Testis (tissue), 2 donors: ENCODE measurements at regions not wholly inside any gene's neighbourhood (a gene's known extent, or its start where the extent isn't known, plus 50 kb on each side); places are given as distances from the start of the nearest gene placed in this dataset.

Source experiments
- POLR2A ChIP-seq: fragments of 450-650 bp; IDR thresholded peaks from one replicate; pipeline ENCODE4 v1.6.1; 2017; ENCODE audit warnings: antibody characterized with exemption, mild to moderate bottlenecking, moderate library complexity
- TF ChIP-seq, protein P1 (sequence below), 3 experiments: fragments of 450-650 bp in 2 of 3; fragments of 200-600 bp in 1 of 3; sonication (generic) in 1 of 3; IDR thresholded peaks; one replicate each; pipeline ENCODE4 v1.5.1; 2016 to 2019; ENCODE audit warnings: antibody characterized with exemption in 3 of 3, mild to moderate bottlenecking in 2 of 3, moderate library complexity in 1 of 3

DNA sequence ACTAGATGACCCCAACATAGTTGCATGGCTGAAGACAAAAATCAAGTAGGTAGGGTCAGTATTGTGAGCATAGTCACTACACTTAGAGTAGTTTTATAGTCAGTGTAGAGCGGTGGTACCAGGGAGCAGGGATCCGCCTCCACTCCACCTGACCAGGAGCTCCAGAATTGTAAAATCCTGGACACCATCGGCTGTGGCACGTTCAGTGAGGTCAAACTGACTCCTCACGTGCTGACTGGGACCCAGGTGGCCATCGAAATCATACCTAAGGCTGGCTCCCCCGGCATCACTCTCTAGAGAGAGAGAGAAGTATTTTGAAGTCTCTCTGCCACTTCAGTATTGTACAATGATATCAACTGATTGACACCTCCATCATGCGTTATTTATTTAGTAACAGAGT lies 59.7 kb upstream of the TAMM41 start:
- TF ChIP-seq, protein P1, sequence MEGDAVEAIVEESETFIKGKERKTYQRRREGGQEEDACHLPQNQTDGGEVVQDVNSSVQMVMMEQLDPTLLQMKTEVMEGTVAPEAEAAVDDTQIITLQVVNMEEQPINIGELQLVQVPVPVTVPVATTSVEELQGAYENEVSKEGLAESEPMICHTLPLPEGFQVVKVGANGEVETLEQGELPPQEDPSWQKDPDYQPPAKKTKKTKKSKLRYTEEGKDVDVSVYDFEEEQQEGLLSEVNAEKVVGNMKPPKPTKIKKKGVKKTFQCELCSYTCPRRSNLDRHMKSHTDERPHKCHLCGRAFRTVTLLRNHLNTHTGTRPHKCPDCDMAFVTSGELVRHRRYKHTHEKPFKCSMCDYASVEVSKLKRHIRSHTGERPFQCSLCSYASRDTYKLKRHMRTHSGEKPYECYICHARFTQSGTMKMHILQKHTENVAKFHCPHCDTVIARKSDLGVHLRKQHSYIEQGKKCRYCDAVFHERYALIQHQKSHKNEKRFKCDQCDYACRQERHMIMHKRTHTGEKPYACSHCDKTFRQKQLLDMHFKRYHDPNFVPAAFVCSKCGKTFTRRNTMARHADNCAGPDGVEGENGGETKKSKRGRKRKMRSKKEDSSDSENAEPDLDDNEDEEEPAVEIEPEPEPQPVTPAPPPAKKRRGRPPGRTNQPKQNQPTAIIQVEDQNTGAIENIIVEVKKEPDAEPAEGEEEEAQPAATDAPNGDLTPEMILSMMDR (IDR thresholded peaks at IDR 0.05), result no peak
- TF ChIP-seq POLR2A, result no peak
